Nephron (organoid): ENCODE measurements at regions not wholly inside any gene's neighbourhood (a gene's known extent, or its start where the extent isn't known, plus 50 kb on each side); places are given as distances from the start of the nearest gene placed in this dataset.

Experiments used
- H3K27ac Mint-ChIP-seq, 3 experiments: 2 replicates each; pipeline ENCODE4 v1.8.0; 2020; ENCODE audit warnings: mixed read lengths in 3 of 3, mild to moderate bottlenecking in 2 of 3, moderate library complexity in 1 of 3
- H3K27me3 Mint-ChIP-seq: 2 replicates; pipeline ENCODE4 v1.8.0; 2021; ENCODE audit warnings: low read depth, mild to moderate bottlenecking, moderate library complexity, mixed read lengths
- H3K36me3 Mint-ChIP-seq: 2 replicates; pipeline ENCODE4 v1.8.0; 2020; ENCODE audit warnings: low read depth, mixed read lengths
- H3K4me1 Mint-ChIP-seq: 2 replicates; pipeline ENCODE4 v1.8.0; 2020; ENCODE audit warnings: mixed read lengths
- H3K4me3 Mint-ChIP-seq, 3 experiments: 2 replicates each; pipeline ENCODE4 v1.8.0; 2020; ENCODE audit warnings: mild to moderate bottlenecking in 3 of 3, mixed read lengths in 3 of 3, moderate library complexity in 2 of 3
- H3K9me3 Mint-ChIP-seq: 2 replicates; pipeline ENCODE4 v1.8.0; 2020; ENCODE audit warnings: mixed read lengths
- TF ChIP-seq, protein P1 (sequence below), 3 experiments: fragments of 200-600 bp; sonication (generic); IDR thresholded peaks; one replicate each; pipeline ENCODE4 v1.5.0; 2021; ENCODE audit warnings: antibody characterized with exemption in 3 of 3; ENCODE audit not compliant: unreplicated experiment in 3 of 3

DNA sequence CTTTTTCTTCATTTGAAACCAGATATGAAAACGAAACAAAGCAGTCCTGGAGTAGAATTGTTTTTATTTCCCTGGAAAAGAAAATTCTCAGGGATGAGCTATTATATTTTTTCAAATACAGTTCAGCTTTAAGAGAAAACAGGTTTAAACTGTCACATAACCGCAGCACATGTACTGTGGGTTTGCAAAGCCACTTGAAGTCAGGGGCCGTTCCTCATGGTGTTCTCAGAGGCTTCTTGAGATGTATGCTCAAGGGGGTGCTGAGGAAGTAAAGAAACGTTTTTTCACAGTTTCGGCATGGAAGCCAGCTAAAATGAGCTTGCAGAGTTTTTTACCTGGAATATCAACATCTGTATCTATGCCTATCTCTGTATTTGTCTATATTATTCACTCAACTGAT, 225.3 kb downstream of the MC4R start:
- peaks cover 9% of the 10 kb centered on the region for H3K4me1 Mint-ChIP-seq
- H3K36me3 Mint-ChIP-seq: no peaks in the 10 kb centered on the region
- no peak overlapping the region for H3K27ac Mint-ChIP-seq
- TF ChIP-seq, protein P1, sequence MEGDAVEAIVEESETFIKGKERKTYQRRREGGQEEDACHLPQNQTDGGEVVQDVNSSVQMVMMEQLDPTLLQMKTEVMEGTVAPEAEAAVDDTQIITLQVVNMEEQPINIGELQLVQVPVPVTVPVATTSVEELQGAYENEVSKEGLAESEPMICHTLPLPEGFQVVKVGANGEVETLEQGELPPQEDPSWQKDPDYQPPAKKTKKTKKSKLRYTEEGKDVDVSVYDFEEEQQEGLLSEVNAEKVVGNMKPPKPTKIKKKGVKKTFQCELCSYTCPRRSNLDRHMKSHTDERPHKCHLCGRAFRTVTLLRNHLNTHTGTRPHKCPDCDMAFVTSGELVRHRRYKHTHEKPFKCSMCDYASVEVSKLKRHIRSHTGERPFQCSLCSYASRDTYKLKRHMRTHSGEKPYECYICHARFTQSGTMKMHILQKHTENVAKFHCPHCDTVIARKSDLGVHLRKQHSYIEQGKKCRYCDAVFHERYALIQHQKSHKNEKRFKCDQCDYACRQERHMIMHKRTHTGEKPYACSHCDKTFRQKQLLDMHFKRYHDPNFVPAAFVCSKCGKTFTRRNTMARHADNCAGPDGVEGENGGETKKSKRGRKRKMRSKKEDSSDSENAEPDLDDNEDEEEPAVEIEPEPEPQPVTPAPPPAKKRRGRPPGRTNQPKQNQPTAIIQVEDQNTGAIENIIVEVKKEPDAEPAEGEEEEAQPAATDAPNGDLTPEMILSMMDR (IDR thresholded peaks at IDR 0.05; ENCODE audit: unreplicated experiment in 3 of 3): no peak
- no peaks in the 10 kb centered on the region for H3K27me3 Mint-ChIP-seq
- H3K4me3 Mint-ChIP-seq: no peak overlapping the region
- no peaks in the 10 kb centered on the region for H3K9me3 Mint-ChIP-seq

DNA sequence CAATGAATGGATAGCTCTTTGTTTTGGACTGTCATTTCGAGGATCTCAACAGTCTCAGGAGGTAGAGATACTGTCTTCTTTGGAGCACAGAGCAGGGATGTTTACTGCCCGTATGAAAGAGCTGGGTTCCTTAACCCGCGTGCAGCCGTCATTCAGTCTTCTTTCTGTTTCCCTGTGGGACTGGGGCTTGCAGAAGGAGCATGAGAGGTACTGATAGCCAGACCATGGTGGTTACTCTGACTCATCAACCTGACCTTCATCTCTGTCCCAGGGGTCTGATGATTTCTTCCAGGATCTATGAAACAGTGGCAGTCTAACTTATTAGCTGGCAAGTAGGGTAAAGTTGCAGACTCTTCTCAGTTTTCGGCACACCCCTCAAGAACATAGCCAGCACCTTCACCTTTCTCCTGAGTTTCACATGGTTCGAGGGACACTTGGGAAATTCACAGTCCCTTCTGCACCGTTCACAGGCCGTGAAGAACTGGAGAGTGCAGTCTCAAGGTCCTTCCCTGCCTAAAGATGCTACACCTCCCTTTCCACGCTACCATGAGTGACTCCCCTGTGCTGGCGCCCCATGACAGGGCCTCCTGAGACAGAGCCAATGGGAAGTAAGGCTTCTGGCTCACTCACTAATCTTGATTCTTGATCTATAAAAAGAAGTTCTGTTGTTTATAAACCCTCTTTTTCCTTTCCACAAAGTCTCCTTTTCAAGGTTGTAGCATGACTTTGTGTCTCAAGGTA, 226.2 kb downstream of the MC4R start:
- Mint-ChIP-seq H3K4me1 (peaks cover 9% of the 10 kb centered on the region), H3K9me3 (no peaks in the 10 kb centered on the region), H3K27me3 (no peaks in the 10 kb centered on the region), H3K4me3 (no peak overlapping the region), H3K27ac (no peak overlapping the region), H3K36me3 (no peaks in the 10 kb centered on the region)
- TF ChIP-seq, protein P1 (IDR thresholded peaks at IDR 0.05; ENCODE audit: unreplicated experiment in 3 of 3): no peak

DNA sequence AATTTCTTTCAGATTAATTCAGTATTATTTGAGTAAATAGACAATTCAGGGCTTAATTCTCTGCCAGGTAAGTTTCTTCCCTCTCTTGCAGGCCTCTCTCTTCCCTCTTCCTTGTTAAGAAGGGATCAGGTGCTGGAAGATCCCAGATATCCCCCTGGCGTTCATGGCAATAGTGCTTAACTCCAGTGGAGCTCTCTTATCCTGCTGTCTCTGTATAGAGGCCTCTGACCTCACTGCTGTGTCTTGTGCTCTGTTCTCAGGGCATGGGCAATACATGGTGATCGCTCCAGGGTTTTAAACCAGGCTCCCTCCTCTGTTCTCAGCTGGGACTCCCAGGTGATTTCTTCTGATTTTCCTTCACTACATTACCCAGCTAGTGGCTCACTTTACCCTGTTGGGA, 226.8 kb downstream of the MC4R start:
- Mint-ChIP-seq H3K36me3 (no peaks in the 10 kb centered on the region), H3K4me1 (peaks cover 9% of the 10 kb centered on the region), H3K27ac (no peak overlapping the region), H3K4me3 (no peak overlapping the region), H3K27me3 (no peaks in the 10 kb centered on the region), H3K9me3 (no peaks in the 10 kb centered on the region)
- TF ChIP-seq, protein P1 (IDR thresholded peaks at IDR 0.05; ENCODE audit: unreplicated experiment in 3 of 3): no peak

DNA sequence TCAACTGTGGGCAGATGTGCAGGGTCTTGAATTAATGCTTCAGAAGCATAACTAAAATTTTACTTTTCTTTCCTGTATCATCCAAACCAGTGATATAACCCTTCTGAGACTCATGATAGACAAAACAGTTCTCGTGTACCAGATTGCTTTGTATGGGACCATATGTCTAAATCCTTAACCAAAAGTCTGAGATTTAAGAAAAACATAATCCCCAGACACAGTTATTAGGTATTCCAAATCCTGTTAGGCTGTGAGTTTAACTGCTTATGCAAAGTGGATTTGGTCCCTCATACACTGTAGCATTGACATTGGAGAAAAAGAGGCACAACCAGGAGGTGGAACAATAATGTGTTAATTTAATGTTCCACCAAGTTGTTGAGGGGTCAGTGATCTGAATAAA, 235.0 kb downstream of the PMAIP1 start:
- Mint-ChIP-seq H3K27ac (no peak overlapping the region), H3K4me3 (no peak overlapping the region), H3K27me3 (no peaks in the 10 kb centered on the region), H3K4me1 (peaks cover 6% of the 10 kb centered on the region), H3K36me3 (no peaks in the 10 kb centered on the region), H3K9me3 (peaks cover 9% of the 10 kb centered on the region)
- TF ChIP-seq, protein P1 (IDR thresholded peaks at IDR 0.05; ENCODE audit: unreplicated experiment in 3 of 3): no peak

DNA sequence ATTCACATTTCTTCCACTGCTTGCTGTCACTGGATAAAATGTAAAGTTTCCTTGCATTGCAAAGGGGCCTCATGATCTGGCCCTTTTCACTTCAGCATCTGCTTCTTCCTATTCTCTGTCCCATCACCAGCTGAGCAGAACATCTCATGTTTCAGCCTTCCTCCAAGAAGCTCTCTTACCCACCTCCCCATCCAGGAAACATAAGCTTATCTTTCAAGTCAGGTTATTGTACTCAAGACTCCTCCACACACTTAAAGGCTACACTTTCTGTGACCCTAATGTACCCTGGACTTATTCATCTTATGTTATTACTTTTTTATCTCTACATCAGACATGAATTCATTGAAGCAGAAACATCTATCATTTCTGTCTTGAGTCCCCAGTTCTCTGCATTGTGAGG, 230.5 kb downstream of the PMAIP1 start:
- TF ChIP-seq, protein P1 (IDR thresholded peaks at IDR 0.05; ENCODE audit: unreplicated experiment in 3 of 3): no peak
- Mint-ChIP-seq H3K4me3 (no peak overlapping the region), H3K36me3 (no peaks in the 10 kb centered on the region), H3K9me3 (peaks cover 4% of the 10 kb centered on the region), H3K27me3 (no peaks in the 10 kb centered on the region), H3K4me1 (peaks cover 10% of the 10 kb centered on the region), H3K27ac (no peak overlapping the region)

DNA sequence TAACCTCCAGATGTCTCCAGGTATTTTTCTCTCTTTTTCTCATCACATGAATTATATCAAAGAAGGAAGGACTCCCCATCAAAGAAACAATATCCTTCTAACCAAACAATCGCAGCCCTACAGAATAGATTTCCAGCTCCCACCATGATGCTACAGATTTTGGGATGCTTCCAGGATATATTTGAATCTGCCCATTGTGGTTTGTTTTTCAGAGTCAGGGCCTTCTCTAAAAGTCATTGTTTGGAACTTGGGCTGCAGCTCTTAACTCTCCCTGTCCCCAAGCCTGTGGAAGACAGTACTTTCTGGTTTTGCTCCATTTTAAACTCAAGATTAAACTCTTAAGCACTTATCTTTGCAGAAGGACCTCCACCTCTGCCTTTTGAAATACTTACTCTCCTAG, 223.2 kb downstream of the PMAIP1 start:
- TF ChIP-seq, protein P1 (IDR thresholded peaks at IDR 0.05; ENCODE audit: unreplicated experiment in 3 of 3): no peak
- Mint-ChIP-seq H3K27ac (no peak overlapping the region), H3K4me3 (no peak overlapping the region), H3K4me1 (no peaks in the 10 kb centered on the region), H3K9me3 (peaks cover 3% of the 10 kb centered on the region), H3K27me3 (no peaks in the 10 kb centered on the region), H3K36me3 (no peaks in the 10 kb centered on the region)
